Stimulated activated CD4-positive, alpha-beta T cell treated with anti-CD3 and anti-CD28 coated beads, Interleukin-1b, Interleukin-23, amount 100 ng/mL, for 24 hours (primary cell): ENCODE measurements at regions not wholly inside any gene's neighbourhood (a gene's known extent, or its start where the extent isn't known, plus 50 kb on each side); places are given as distances from the start of the nearest gene placed in this dataset.
"Not testable (repeated sequence)": the region's sequence is repeated elsewhere in the genome, so short reads cannot be mapped to it uniquely, and the experiment has no call there.

ENCODE experiments used
- DNase-seq, 4 experiments: peaks; one replicate each; pipeline ENCODE4 v3.0.0-alpha.2; 2020; ENCODE audit warnings: low read depth in 4 of 4, low spot score in 1 of 4

GRCh38 chr7:68678196-68678595 lies 920.1 kb upstream of the AUTS2 start:
- DNase-seq, result no peak

- no peak for DNase-seq
Measured at GRCh38 chr7:68679459-68680234, 918.6 kb upstream of the AUTS2 start.

- no peak for DNase-seq
Measured at GRCh38 chr7:68680235-68680872, 917.9 kb upstream of the AUTS2 start.

- DNase-seq, result no peak
Measured at GRCh38 chr7:68682910-68683309, 915.4 kb upstream of the AUTS2 start.

- DNase-seq, result no peak
Measured at GRCh38 chr7:68684246-68684839, 913.9 kb upstream of the AUTS2 start.

GRCh38 chr7:68684996-68685395 lies 913.3 kb upstream of the AUTS2 start:
- DNase-seq, result no peak

GRCh38 chr7:68688416-68689086 lies 909.7 kb upstream of the AUTS2 start:
- DNase-seq, result no peak

- DNase-seq, result no peak
Measured at GRCh38 chr7:68689087-68689433, 909.2 kb upstream of the AUTS2 start.

- no peak for DNase-seq
Measured at GRCh38 chr7:68691261-68692216, 906.7 kb upstream of the AUTS2 start.

GRCh38 chr7:68692511-68692910 lies 905.8 kb upstream of the AUTS2 start:
- DNase-seq, result no peak

GRCh38 chr7:68694656-68695055 lies 903.6 kb upstream of the AUTS2 start:
- DNase-seq, result no peak

- DNase-seq, result no peak
Measured at GRCh38 chr7:68697796-68698280, 900.4 kb upstream of the AUTS2 start.

- DNase-seq, result no peak
Measured at GRCh38 chr7:68699090-68699711, 899.1 kb upstream of the AUTS2 start.

- no peak for DNase-seq
Measured at GRCh38 chr7:68700414-68700813, 897.9 kb upstream of the AUTS2 start.

- DNase-seq, result no peak
Measured at GRCh38 chr7:68706291-68706690, 892.0 kb upstream of the AUTS2 start.

- DNase-seq, result no peak
Measured at GRCh38 chr7:68707159-68707558, 891.1 kb upstream of the AUTS2 start.

GRCh38 chr7:68707958-68708357 lies 890.3 kb upstream of the AUTS2 start:
- DNase-seq, result no peak

- DNase-seq, result no peak
Measured at GRCh38 chr7:68712956-68713495, 885.2 kb upstream of the AUTS2 start.

- DNase-seq, result not testable (repeated sequence)
Measured at GRCh38 chr7:68714135-68714534, 884.1 kb upstream of the AUTS2 start.

- no peak for DNase-seq
Measured at GRCh38 chr7:68715907-68716306, 882.4 kb upstream of the AUTS2 start.
